ENCODE measurements at regions not wholly inside any gene's neighbourhood (a gene's known extent, or its start where the extent isn't known, plus 50 kb on each side); places are given as distances from the start of the nearest gene placed in this dataset.

DNA sequence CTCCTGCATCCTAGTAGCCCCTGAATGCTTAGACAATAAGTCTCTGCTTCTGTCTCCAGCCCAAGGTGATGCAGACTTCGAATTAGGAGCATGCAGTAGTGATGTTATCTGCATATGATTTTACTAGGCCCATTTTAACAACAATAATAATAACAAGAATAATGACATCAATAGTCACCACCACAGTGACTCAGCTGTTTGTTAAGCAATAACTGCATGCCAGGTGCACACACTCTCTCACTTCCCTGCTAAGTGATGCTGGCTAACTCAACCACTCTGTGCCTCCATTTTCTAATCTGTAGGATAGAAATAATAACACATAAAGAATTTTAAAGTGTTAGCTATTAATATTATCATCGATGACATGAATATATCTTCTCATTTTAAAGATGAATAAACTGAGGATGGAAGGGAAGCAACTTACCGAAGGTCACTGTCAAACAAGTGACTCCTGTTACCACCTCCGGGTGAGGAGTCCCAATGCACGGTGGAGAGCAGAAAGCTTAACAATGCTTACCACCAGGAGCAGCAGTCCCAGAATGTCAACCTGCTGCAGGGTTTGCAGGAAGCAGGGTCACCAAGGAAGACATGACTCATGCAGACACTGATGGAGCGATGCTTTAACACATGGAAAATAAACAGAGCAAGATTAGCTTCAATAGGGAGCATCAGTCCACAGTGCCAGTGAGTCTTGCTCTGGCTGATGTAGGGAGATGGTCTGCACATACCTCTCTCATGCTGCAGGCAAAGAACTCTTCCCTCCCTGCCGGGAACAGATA, 290.2 kb downstream of the SPATA17 start:
- Histone ChIP-seq H3K4me3 (no peak overlapping the region), H3K9me3 (no peaks in the 10 kb centered on the region), H3K27me3 (no peaks in the 10 kb centered on the region), H3K36me3 (no peaks in the 10 kb centered on the region)
- no peak for DNase-seq

DNA sequence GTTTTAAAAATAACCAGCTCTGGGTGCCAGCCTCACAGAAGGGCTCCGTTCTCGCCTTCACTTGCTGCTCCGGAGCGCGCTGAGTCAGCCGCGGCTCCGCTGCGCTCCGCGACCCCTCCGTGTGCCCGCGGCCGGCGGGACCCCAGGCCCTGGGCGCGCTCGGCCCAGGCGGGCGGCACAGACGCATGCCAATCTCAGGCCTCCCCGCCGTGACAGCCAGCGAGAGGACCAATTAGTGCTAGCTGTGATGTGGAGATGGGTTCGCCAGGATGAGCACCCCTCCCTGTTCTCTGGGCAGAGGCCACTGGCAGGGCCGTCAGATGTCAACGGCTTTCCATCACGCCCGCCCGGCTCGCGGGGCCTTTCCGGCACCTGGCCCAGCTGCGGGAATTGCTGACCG, 293.8 kb downstream of the SPATA17 start:
- no peaks in the 10 kb centered on the region for H3K9me3 ChIP-seq
- DNase-seq: no peak
- no peaks in the 10 kb centered on the region for H3K27me3 ChIP-seq
- no peaks in the 10 kb centered on the region for H3K36me3 ChIP-seq
- no peak overlapping the region for H3K4me3 ChIP-seq

- Histone ChIP-seq H3K27me3 (no peaks in the 10 kb centered on the region), H3K9me3 (no peaks in the 10 kb centered on the region), H3K4me3 (no peak overlapping the region), H3K36me3 (no peaks in the 10 kb centered on the region)
- no peak for DNase-seq
Observed at GRCh38 chr1:217929213-217929885, 298.2 kb downstream of the SPATA17 start.

DNA sequence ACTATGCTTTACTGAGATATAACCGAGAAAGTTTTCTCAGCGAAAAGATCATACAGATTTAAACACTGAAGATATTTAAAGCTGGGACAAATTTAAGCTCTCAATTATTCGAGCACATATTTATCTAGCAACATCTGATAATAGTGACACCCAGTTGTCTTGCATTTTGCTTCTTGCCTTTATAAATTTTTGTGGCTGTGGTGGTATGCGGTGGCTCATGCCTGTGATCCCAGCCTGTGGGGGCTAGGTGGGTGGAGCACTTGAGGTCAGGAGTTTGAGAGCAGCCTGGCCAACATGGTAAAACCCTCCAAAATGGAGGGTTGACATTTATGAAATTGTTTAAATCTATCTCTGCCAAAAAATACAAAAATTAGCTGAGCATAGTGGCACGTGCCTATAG, 312.2 kb downstream of the SPATA17 start:
- Histone ChIP-seq H3K4me3 (no peak overlapping the region), H3K27me3 (no peaks in the 10 kb centered on the region; the same call in 1 of the 2 replicates), H3K9me3 (no peaks in the 10 kb centered on the region), H3K36me3 (no peaks in the 10 kb centered on the region)
- no peak for DNase-seq

DNA sequence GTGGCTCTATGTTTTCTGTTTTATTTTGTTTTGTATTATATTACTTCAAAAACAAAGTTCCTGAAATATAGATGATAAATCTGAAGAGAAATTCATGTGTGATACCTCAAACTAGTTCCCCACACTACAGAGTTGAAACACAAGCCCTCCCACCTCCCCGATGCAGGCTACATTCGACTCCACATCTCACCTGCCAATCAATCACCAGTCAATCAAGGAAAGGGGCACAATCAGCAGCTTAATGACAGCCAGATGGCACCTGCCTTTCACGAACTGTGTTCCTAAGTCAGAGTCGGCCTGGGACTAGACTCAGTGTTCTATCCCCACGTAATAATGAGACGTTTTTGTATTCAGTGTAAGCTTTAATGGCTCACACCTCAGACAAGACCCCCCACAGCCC, 313.4 kb downstream of the SPATA17 start:
- no peak for DNase-seq
- Histone ChIP-seq H3K4me3 (no peak overlapping the region), H3K9me3 (no peaks in the 10 kb centered on the region), H3K27me3 (no peaks in the 10 kb centered on the region; the same call in 1 of the 2 replicates), H3K36me3 (no peaks in the 10 kb centered on the region)

- H3K27me3 ChIP-seq: no peaks in the 10 kb centered on the region
- H3K9me3 ChIP-seq: no peaks in the 10 kb centered on the region
- no peak for DNase-seq
- no peaks in the 10 kb centered on the region for H3K36me3 ChIP-seq
- no peak overlapping the region for H3K4me3 ChIP-seq
Observed at GRCh38 chr1:217946511-217946910, 315.4 kb downstream of the SPATA17 start.

DNA sequence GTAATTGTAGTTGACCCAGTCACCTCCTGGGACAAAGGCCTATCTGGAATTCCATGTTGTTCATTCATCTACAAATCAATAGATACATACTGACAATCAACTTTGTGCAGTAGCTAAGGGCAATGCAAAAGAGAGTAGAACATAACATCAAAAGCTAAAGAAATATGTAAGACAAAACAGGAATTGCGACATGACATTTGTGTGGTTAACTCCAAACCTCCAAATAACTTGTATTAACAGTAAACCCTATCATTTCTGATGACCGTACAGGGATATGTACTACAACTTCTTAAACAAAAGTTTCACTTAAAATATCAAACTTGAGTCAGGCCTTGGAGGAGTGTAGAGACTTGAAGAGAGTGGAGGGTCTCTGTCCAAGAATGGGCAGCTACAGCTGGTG, 317.6 kb downstream of the SPATA17 start:
- Histone ChIP-seq H3K27me3 (no peaks in the 10 kb centered on the region), H3K9me3 (no peaks in the 10 kb centered on the region), H3K36me3 (no peaks in the 10 kb centered on the region), H3K4me3 (no peak overlapping the region)
- no peak for DNase-seq

GRCh38 chr1:217953330-217953729, 322.2 kb downstream of the SPATA17 start:
- Histone ChIP-seq H3K27me3 (no peaks in the 10 kb centered on the region), H3K36me3 (no peaks in the 10 kb centered on the region), H3K9me3 (no peaks in the 10 kb centered on the region), H3K4me3 (no peak overlapping the region)
- DNase-seq: no peak

GRCh38 chr1:217953922-217954321, 322.8 kb downstream of the SPATA17 start:
- Histone ChIP-seq H3K4me3 (no peak overlapping the region), H3K36me3 (no peaks in the 10 kb centered on the region), H3K27me3 (no peaks in the 10 kb centered on the region), H3K9me3 (no peaks in the 10 kb centered on the region)
- DNase-seq: no peak

DNA sequence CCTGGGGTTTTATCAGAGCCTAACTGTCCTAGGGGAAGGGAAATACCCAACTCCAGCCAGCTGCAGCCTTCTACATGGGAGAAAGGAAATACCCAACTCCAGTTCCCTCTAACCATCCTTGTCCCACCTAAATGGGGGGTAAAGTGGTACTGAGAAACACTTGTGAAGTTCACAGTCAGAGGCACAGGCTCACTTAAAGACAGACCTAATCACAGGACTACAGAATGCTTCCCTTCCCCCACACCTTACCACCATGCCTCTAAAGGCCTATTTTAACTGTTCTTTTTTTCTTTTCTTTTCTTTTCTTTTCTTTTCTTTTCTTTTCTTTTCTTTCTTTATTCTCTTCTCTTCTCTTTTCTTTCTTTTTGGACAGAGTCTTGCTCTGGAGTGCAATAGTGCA, 324.6 kb downstream of the SPATA17 start:
- Histone ChIP-seq H3K27me3 (no peaks in the 10 kb centered on the region), H3K36me3 (no peaks in the 10 kb centered on the region), H3K4me3 (no peak overlapping the region), H3K9me3 (no peaks in the 10 kb centered on the region)
- DNase-seq: no peak

DNA sequence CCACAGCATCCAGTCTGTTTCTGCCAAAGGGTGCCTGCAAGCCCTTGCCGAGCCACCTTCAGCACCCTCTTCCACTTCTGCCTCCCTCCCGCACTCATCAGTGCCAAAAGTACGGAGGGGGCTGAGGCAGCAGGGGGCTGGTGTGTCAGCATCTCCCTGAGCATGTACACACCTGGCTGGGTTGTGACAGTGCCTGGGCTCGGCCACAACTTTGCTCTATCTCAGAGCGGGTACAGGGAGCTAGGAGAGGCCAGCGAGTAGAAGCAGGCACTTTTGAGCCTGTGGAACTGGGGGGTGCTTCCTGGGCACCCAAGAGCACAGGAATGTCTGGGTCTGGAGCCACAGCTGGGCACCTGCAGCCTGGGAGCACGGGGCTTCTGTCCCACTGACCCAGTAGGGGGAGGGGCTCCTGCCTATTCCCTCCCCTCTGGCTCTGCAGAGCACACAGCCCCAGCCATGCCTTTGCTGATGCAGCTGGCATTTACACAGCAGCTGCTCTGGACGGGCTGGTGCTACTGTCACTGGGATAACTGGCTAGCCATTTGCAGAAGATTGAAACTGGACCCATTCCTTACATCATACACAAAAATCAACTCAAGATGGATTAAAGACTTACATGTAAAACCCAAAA, 319.8 kb upstream of the RRP15 start:
- no peaks in the 10 kb centered on the region; the same call in 1 of the 2 replicates for H3K9me3 ChIP-seq
- no peaks in the 10 kb centered on the region for H3K27me3 ChIP-seq

GRCh38 chr1:217968085-217968484, 317.0 kb upstream of the RRP15 start:
- Histone ChIP-seq H3K9me3 (no peaks in the 10 kb centered on the region; the same call in 1 of the 2 replicates), H3K4me3 (no peak overlapping the region), H3K36me3 (no peaks in the 10 kb centered on the region), H3K27me3 (no peaks in the 10 kb centered on the region)
- DNase-seq: no peak

More for the DNA sequence above, 319.8 kb upstream of the RRP15 start:
- no peak for DNase-seq
- H3K36me3 ChIP-seq: no peaks in the 10 kb centered on the region
- H3K4me3 ChIP-seq: no peak overlapping the region

DNA sequence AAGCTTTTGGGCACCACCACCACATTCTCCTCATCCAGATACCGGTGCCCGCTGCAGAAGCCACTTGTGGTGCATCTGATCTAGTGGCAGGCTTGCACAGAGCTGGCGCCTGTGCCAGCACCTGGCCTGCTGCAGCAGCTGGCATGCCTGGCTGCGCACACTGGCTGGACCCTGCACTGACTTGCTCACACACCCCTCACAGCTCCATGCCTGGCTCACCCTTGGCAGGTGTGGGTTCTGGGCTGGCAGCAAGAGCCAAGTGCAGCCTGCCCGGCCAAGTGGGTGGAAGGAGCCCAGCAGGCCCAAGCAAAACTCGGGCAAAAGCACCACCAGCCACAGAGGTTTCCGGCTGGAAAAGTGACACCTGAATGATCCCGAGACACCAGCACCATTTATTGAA, 315.7 kb upstream of the RRP15 start:
- Histone ChIP-seq H3K36me3 (no peaks in the 10 kb centered on the region), H3K9me3 (no peaks in the 10 kb centered on the region; the same call in 1 of the 2 replicates), H3K27me3 (no peaks in the 10 kb centered on the region), H3K4me3 (no peak overlapping the region)
- DNase-seq: peak; percentile 53

DNA sequence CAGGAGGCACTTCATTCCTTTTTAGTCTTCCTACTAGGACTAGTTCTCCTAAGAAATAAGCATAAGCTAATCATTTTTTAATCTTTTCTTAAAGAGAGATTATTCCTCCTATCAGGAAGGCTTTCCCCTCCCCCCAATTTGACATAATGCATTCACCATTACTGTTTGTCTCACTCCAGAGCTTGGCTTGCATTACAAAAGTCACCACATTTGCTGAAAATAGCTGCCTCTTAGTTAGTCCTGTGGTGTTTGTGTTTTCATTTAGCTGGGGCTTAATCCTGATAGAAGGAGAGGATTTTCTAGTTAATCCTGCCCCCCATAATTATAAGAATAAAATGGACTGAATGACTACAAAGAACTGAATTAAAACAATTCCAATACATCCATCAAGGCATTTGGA, 307.1 kb upstream of the RRP15 start:
- H3K27me3 ChIP-seq: no peaks in the 10 kb centered on the region
- no peak for DNase-seq
- no peaks in the 10 kb centered on the region for H3K9me3 ChIP-seq
- H3K36me3 ChIP-seq: no peaks in the 10 kb centered on the region
- no peak overlapping the region for H3K4me3 ChIP-seq

GRCh38 chr1:217981430-217981829, 303.7 kb upstream of the RRP15 start:
- no peaks in the 10 kb centered on the region for H3K9me3 ChIP-seq
- H3K36me3 ChIP-seq: no peaks in the 10 kb centered on the region
- H3K4me3 ChIP-seq: no peak overlapping the region
- no peaks in the 10 kb centered on the region for H3K27me3 ChIP-seq
- DNase-seq: no peak

- no peaks in the 10 kb centered on the region for H3K36me3 ChIP-seq
- no peaks in the 10 kb centered on the region for H3K9me3 ChIP-seq
- no peak for DNase-seq
Observed at GRCh38 chr1:217982331-217983050, 302.6 kb upstream of the RRP15 start.

GRCh38 chr1:217983051-217983375, 302.1 kb upstream of the RRP15 start:
- Histone ChIP-seq H3K36me3 (no peaks in the 10 kb centered on the region), H3K9me3 (no peaks in the 10 kb centered on the region), H3K4me3 (no peak overlapping the region), H3K27me3 (no peaks in the 10 kb centered on the region)
- no peak for DNase-seq

More at GRCh38 chr1:217982331-217983050, 302.6 kb upstream of the RRP15 start:
- Histone ChIP-seq H3K4me3 (no peak overlapping the region), H3K27me3 (no peaks in the 10 kb centered on the region)
